OCI-LY1 (cell line): ENCODE measurements at regions not wholly inside any gene's neighbourhood (a gene's known extent, or its start where the extent isn't known, plus 50 kb on each side); places are given as distances from the start of the nearest gene placed in this dataset.

ENCODE experiments used
- EZH2 ChIP-seq: fragments of 200-600 bp; sonication (generic), shearing (Covaris generic); IDR thresholded peaks from 2 replicates; pipeline ENCODE4 v1.8.0; 2017; ENCODE audit warnings: borderline replicate concordance, mixed run types, mild to moderate bottlenecking, antibody characterized with exemption, low read length, moderate library complexity, mixed read lengths
- TF ChIP-seq, protein P1 (sequence below): fragments of 200-600 bp; sonication (generic), shearing (Covaris generic); IDR thresholded peaks from 2 replicates; pipeline ENCODE4 v1.5.1; 2017; ENCODE audit warnings: mild to moderate bottlenecking, antibody characterized with exemption, low read length, moderate library complexity, mixed read lengths

DNA sequence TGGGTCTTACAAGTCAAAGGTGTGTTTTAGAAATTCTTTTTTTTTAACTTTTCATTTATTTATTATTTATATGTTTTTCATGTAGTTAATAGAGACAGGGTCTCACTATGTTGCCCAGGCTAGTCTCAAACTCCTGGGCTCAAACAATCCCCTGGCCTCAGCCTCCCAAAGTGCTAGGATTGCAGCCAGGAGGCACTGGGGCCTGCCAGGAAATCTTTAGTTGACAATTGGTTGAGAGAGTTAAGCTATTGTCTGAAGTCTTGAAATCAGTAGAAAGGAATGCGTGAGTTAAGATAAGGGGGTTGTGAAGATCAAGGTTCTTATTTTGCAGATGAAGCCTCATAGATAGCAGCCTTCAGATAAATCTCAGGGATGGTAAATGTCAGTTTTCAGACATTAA lies 245.4 kb upstream of the GALNT17 start:
- TF ChIP-seq, protein P1, sequence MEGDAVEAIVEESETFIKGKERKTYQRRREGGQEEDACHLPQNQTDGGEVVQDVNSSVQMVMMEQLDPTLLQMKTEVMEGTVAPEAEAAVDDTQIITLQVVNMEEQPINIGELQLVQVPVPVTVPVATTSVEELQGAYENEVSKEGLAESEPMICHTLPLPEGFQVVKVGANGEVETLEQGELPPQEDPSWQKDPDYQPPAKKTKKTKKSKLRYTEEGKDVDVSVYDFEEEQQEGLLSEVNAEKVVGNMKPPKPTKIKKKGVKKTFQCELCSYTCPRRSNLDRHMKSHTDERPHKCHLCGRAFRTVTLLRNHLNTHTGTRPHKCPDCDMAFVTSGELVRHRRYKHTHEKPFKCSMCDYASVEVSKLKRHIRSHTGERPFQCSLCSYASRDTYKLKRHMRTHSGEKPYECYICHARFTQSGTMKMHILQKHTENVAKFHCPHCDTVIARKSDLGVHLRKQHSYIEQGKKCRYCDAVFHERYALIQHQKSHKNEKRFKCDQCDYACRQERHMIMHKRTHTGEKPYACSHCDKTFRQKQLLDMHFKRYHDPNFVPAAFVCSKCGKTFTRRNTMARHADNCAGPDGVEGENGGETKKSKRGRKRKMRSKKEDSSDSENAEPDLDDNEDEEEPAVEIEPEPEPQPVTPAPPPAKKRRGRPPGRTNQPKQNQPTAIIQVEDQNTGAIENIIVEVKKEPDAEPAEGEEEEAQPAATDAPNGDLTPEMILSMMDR, result no peak
- TF ChIP-seq EZH2, result no peak
